ENCODE measurements at regions not wholly inside any gene's neighbourhood (a gene's known extent, or its start where the extent isn't known, plus 50 kb on each side); places are given as distances from the start of the nearest gene placed in this dataset.

GRCh38 chr9:75552941-75553340 is 337.5 kb upstream of the PCSK5 start:
- no peak for TF ChIP-seq CTCF (IDR thresholded peaks at IDR 0.05)
- TF ChIP-seq POLR2AphosphoS5 (IDR thresholded peaks at IDR 0.05; ENCODE audit: low read depth, low read length), result no peak
- no peak for TF ChIP-seq TCF12 (IDR thresholded peaks at IDR 0.05)
- no peak for TF ChIP-seq USF2 (IDR thresholded peaks at IDR 0.05; ENCODE audit: borderline replicate concordance, low read depth, low read length)
- no peak for TF ChIP-seq MEF2A (IDR thresholded peaks at IDR 0.05; ENCODE audit: borderline replicate concordance, low read depth)
- no peak for TF ChIP-seq MAX (IDR thresholded peaks at IDR 0.05; ENCODE audit: low read depth)
- TF ChIP-seq NRF1 (IDR thresholded peaks at IDR 0.05; ENCODE audit: low read depth, low read length), result no peak
- TF ChIP-seq ZBTB33 (IDR thresholded peaks at IDR 0.05; ENCODE audit: borderline replicate concordance, low read depth), result no peak
- TF ChIP-seq YY1 (IDR thresholded peaks at IDR 0.05; ENCODE audit: low read depth), result no peak
- TF ChIP-seq EP300 (IDR thresholded peaks at IDR 0.05; ENCODE audit: borderline replicate concordance in 1 of 2, low read depth in 1 of 2, low read length in 1 of 2), result no peak
- TF ChIP-seq USF1 (IDR thresholded peaks at IDR 0.05; ENCODE audit: borderline replicate concordance, low read depth), result no peak
- no peak for TF ChIP-seq SIN3A (IDR thresholded peaks at IDR 0.05; ENCODE audit: borderline replicate concordance, low read depth, low read length)
- no peak for TF ChIP-seq EZH2phosphoT487 (IDR thresholded peaks at IDR 0.05; ENCODE audit: borderline replicate concordance, low read depth)
